Fibroblast of lung (primary cell): ENCODE measurements at regions not wholly inside any gene's neighbourhood (a gene's known extent, or its start where the extent isn't known, plus 50 kb on each side); places are given as distances from the start of the nearest gene placed in this dataset.

ENCODE experiments used
- DNase-seq, 2 donors: peaks; one replicate each; pipeline versions ENCODE4 v3.0.0 to v3.0.0-alpha.2; 2010; ENCODE audit warnings: low read depth in 2 of 2
- H2AFZ ChIP-seq: 2 replicates; pipeline ENCODE4 v1.5.1; 2012; ENCODE audit warnings: low read length, control low read depth, inconsistent platforms
- H3K27ac ChIP-seq: 2 replicates; pipeline ENCODE4 v1.5.1; 2011; ENCODE audit warnings: low read length, control low read depth; ENCODE audit not compliant: insufficient read depth
- H3K27me3 ChIP-seq: 2 replicates; pipeline ENCODE4 v1.5.1; 2011; ENCODE audit warnings: mild to moderate bottlenecking, low read length; ENCODE audit not compliant: control insufficient read depth, insufficient read depth
- H3K36me3 ChIP-seq: 2 replicates; pipeline ENCODE4 v1.5.1; 2011; ENCODE audit warnings: low read length; ENCODE audit not compliant: control insufficient read depth, insufficient read depth
- H3K4me1 ChIP-seq: 2 replicates; pipeline ENCODE4 v1.5.1; 2011; ENCODE audit warnings: low read length; ENCODE audit not compliant: control insufficient read depth, insufficient read depth; ENCODE audit errors: extremely low read depth
- H3K4me2 ChIP-seq: 2 replicates; pipeline ENCODE4 v1.5.1; 2011; ENCODE audit warnings: low read length, control low read depth; ENCODE audit not compliant: insufficient read depth; ENCODE audit errors: extremely low read depth
- H3K4me3 ChIP-seq, 4 experiments: fragments of 200-600 bp in 1 of 4; sonication (generic) in 1 of 4; replicated peaks in 1 of 4; 2 replicates each; pipeline ENCODE4 v1.5.1; 2011 to 2016; ENCODE audit warnings: low read length in 4 of 4, low read depth in 3 of 4, mild to moderate bottlenecking in 3 of 4, control low read depth in 2 of 4, inconsistent platforms in 1 of 4, mixed read lengths in 1 of 4; ENCODE audit not compliant: insufficient read depth in 1 of 4; ENCODE audit errors: control extremely low read depth in 1 of 4
- H3K79me2 ChIP-seq: 2 replicates; pipeline ENCODE4 v1.5.1; 2012; ENCODE audit warnings: mild to moderate bottlenecking, low read length, inconsistent platforms; ENCODE audit not compliant: control insufficient read depth, insufficient read depth
- H3K9ac ChIP-seq: 2 replicates; pipeline ENCODE4 v1.5.1; 2011; ENCODE audit warnings: mild to moderate bottlenecking, low read length, control low read depth; ENCODE audit not compliant: insufficient read depth
- H3K9me3 ChIP-seq: 2 replicates; pipeline ENCODE4 v1.5.1; 2012; ENCODE audit warnings: low read depth, low read length; ENCODE audit not compliant: control insufficient read depth, insufficient read depth
- H4K20me1 ChIP-seq: 2 replicates; pipeline ENCODE4 v1.5.1; 2011; ENCODE audit warnings: low read length; ENCODE audit not compliant: control insufficient read depth, insufficient read depth; ENCODE audit errors: extremely low read depth
- EZH2 ChIP-seq: IDR thresholded peaks from 2 replicates; pipeline ENCODE4 v1.5.1; 2012; ENCODE audit warnings: low read length, control low read depth, mild to moderate bottlenecking; ENCODE audit errors: missing control alignments
- TF ChIP-seq, protein P1 (sequence below), 2 donors: IDR thresholded peaks in 1 of 2; conservative IDR thresholded peaks in 1 of 2; 1 replicate in 1 of 2; 2 replicates in 1 of 2; pipeline ENCODE4 v1.5.1; 2011 to 2012; ENCODE audit warnings: low read length in 2 of 2, control low read depth in 1 of 2, inconsistent platforms in 1 of 2, low read depth in 1 of 2, mild to moderate bottlenecking in 1 of 2

DNA sequence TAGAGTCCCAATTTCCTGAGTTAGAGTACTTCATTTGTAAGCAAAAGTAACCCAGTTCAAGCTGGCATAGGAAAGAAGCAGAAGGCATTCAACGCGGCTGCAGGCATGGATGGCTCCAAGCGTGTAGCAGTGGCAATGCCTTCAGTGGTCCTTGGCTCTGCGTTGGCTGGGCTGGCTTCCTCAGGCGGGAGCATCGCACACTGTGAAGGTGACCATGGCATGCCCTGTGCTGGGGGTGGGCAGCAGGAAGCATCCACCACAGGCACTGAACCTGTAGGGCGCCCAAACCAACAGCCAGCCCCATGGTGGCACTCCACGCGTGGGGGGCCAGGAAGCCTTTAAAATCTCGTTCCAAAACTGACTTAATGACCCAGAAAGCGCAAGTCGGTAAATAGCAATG lies 53.6 kb upstream of the SPACA7 start:
- no peaks in the 10 kb centered on the region for H3K79me2 ChIP-seq
- H3K4me3 ChIP-seq, result no peak overlapping the region
- no peaks in the 10 kb centered on the region for H3K27me3 ChIP-seq
- no peak overlapping the region for H3K27ac ChIP-seq
- H4K20me1 ChIP-seq, result no peaks in the 10 kb centered on the region
- no peak overlapping the region for H2AFZ ChIP-seq
- TF ChIP-seq, protein P1, sequence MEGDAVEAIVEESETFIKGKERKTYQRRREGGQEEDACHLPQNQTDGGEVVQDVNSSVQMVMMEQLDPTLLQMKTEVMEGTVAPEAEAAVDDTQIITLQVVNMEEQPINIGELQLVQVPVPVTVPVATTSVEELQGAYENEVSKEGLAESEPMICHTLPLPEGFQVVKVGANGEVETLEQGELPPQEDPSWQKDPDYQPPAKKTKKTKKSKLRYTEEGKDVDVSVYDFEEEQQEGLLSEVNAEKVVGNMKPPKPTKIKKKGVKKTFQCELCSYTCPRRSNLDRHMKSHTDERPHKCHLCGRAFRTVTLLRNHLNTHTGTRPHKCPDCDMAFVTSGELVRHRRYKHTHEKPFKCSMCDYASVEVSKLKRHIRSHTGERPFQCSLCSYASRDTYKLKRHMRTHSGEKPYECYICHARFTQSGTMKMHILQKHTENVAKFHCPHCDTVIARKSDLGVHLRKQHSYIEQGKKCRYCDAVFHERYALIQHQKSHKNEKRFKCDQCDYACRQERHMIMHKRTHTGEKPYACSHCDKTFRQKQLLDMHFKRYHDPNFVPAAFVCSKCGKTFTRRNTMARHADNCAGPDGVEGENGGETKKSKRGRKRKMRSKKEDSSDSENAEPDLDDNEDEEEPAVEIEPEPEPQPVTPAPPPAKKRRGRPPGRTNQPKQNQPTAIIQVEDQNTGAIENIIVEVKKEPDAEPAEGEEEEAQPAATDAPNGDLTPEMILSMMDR (conservative IDR thresholded peaks at IDR 0.05 in 1 of 2, IDR thresholded peaks at IDR 0.05 in 1 of 2; ENCODE audit: low read depth in 1 of 2, low read length in 2 of 2), result no peak
- TF ChIP-seq EZH2, result no peak
- H3K36me3 ChIP-seq, result no peaks in the 10 kb centered on the region
- no peak for DNase-seq
- H3K4me2 ChIP-seq, result no peak overlapping the region
- H3K9me3 ChIP-seq, result peaks cover 2% of the 10 kb centered on the region
- H3K4me1 ChIP-seq, result no peaks in the 10 kb centered on the region
- H3K9ac ChIP-seq, result no peak overlapping the region

DNA sequence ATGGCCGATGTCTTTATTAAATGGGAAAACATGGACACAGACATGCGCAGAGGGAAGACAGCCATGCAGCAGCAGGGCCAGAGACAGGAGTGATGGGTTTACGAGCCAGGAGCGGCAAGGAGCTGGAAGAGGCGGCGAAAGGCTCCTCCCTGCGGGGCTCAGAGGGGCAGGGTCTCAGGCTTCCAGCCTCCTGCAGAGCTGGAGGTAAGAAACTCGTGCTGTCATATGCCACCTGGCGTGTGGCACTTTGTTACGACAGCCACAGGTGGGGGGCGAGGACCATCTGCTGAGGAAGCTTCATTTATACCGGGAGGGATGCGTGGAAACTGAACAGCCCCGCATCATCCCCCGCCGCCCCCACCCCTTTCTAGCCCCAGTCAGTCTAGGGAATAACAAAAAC lies 52.0 kb upstream of the SPACA7 start:
- TF ChIP-seq, protein P1 (conservative IDR thresholded peaks at IDR 0.05 in 1 of 2, IDR thresholded peaks at IDR 0.05 in 1 of 2; ENCODE audit: low read depth in 1 of 2, low read length in 2 of 2), result no peak
- TF ChIP-seq EZH2, result no peak
- H3K9me3 ChIP-seq, result peaks cover 2% of the 10 kb centered on the region
- no peak for DNase-seq

DNA sequence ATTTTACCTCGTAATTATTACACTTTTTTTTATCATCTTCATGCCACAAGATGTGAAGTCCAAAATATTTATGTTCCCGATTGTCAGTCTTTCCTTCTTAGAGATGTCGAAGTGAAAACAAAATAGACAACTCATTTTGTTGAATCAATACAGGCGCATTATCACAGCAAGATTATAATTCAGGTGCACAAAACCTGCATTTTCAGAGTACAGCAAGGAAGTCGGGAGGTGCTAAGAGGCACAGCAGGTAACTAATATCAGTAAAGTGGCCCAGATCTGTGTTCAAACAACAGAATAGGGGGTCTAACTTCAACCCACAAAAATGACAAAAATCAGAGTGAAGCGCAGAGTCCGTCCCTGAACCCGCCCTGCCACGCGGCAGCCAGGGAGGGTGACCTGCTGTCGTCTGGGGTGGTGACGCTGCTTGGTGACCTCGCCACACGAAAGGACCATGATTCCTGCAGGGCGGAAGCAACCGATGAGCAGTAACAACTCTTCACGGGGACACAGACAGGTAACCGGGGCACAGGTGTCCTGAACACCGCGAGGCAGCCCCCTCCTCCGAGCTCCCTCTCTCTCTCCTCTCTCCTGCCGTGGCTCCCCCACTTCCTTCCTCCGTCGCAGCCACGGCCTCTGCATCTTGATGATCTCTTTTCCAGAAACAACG lies 50.9 kb upstream of the SPACA7 start:
- Histone ChIP-seq H4K20me1 (no peaks in the 10 kb centered on the region), H3K4me1 (no peaks in the 10 kb centered on the region), H2AFZ (no peak overlapping the region), H3K4me2 (no peak overlapping the region), H3K27me3 (no peaks in the 10 kb centered on the region), H3K27ac (no peak overlapping the region), H3K79me2 (no peaks in the 10 kb centered on the region), H3K9me3 (peaks cover under 1% of the 10 kb centered on the region), H3K9ac (no peak overlapping the region), H3K4me3 (no peak overlapping the region), H3K36me3 (no peaks in the 10 kb centered on the region)
- no peak for DNase-seq
- TF ChIP-seq EZH2, result no peak
- TF ChIP-seq, protein P1 (conservative IDR thresholded peaks at IDR 0.05 in 1 of 2, IDR thresholded peaks at IDR 0.05 in 1 of 2; ENCODE audit: low read depth in 1 of 2, low read length in 2 of 2), result no peak

More for the DNA sequence above, 52.0 kb upstream of the SPACA7 start:
- Histone ChIP-seq H4K20me1 (no peaks in the 10 kb centered on the region), H3K4me1 (no peaks in the 10 kb centered on the region), H3K79me2 (no peaks in the 10 kb centered on the region), H2AFZ (no peak overlapping the region), H3K27ac (no peak overlapping the region), H3K4me2 (no peak overlapping the region), H3K9ac (no peak overlapping the region), H3K4me3 (no peak overlapping the region), H3K36me3 (no peaks in the 10 kb centered on the region), H3K27me3 (no peaks in the 10 kb centered on the region)
